PFSK-1 (cell line): ENCODE measurements at regions not wholly inside any gene's neighbourhood (a gene's known extent, or its start where the extent isn't known, plus 50 kb on each side); places are given as distances from the start of the nearest gene placed in this dataset.

Experiments used
- FOXP2 ChIP-seq: optimal IDR thresholded peaks from 2 replicates; pipeline ENCODE3; 2011; ENCODE audit warnings: borderline replicate concordance, control low read depth, inconsistent platforms; ENCODE audit not compliant: insufficient read depth; ENCODE audit errors: extremely low read length, extremely low read depth
- POLR2AphosphoS5 ChIP-seq: IDR thresholded peaks from 2 replicates; pipeline ENCODE4 v1.6.1; 2012; ENCODE audit warnings: low read depth, mild to moderate bottlenecking, control low read depth, low read length, moderate library complexity
- SIN3A ChIP-seq: IDR thresholded peaks from 2 replicates; pipeline ENCODE4 v1.6.1; 2012; ENCODE audit warnings: mild to moderate bottlenecking, low read length, moderate library complexity, borderline replicate concordance; ENCODE audit not compliant: insufficient read depth
- TAF1 ChIP-seq: IDR thresholded peaks from 2 replicates; pipeline ENCODE4 v1.6.1; 2012; ENCODE audit warnings: low read length, control low read depth, borderline replicate concordance; ENCODE audit not compliant: insufficient read depth
- TF ChIP-seq, protein P1 (sequence below), 2 experiments: IDR thresholded peaks; 2 replicates each; pipeline versions ENCODE4 v1.6.1 to v1.8.0; 2011 to 2012; ENCODE audit warnings: low read depth in 2 of 2, low read length in 2 of 2, control low read depth in 1 of 2, inconsistent platforms in 1 of 2, mild to moderate bottlenecking in 1 of 2, moderate library complexity in 1 of 2; ENCODE audit not compliant: insufficient read depth in 1 of 2

DNA sequence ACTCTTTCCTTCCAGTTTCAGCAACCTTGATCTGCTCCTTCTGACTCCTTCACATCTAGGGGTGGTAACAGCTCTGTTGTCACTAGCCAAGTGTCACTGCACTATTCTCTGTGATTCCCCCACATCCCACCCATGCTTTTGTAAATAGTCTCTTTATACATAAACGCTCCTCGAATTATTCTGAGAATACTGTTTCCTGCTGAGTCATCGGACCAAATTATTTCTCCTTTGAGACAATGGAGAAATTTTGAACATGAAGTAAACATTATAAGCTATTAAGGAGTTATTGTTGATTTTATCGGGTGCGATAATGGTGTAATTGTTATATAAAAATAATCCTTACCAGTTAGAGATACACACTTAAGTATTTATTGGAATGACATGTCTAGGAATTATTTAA lies 245.1 kb upstream of the RPS6KA3 start:
- TF ChIP-seq POLR2AphosphoS5 (no peak), TAF1 (no peak), SIN3A (no peak), FOXP2 (no peak)
- TF ChIP-seq, protein P1, sequence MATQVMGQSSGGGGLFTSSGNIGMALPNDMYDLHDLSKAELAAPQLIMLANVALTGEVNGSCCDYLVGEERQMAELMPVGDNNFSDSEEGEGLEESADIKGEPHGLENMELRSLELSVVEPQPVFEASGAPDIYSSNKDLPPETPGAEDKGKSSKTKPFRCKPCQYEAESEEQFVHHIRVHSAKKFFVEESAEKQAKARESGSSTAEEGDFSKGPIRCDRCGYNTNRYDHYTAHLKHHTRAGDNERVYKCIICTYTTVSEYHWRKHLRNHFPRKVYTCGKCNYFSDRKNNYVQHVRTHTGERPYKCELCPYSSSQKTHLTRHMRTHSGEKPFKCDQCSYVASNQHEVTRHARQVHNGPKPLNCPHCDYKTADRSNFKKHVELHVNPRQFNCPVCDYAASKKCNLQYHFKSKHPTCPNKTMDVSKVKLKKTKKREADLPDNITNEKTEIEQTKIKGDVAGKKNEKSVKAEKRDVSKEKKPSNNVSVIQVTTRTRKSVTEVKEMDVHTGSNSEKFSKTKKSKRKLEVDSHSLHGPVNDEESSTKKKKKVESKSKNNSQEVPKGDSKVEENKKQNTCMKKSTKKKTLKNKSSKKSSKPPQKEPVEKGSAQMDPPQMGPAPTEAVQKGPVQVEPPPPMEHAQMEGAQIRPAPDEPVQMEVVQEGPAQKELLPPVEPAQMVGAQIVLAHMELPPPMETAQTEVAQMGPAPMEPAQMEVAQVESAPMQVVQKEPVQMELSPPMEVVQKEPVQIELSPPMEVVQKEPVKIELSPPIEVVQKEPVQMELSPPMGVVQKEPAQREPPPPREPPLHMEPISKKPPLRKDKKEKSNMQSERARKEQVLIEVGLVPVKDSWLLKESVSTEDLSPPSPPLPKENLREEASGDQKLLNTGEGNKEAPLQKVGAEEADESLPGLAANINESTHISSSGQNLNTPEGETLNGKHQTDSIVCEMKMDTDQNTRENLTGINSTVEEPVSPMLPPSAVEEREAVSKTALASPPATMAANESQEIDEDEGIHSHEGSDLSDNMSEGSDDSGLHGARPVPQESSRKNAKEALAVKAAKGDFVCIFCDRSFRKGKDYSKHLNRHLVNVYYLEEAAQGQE (IDR thresholded peaks at IDR 0.05; ENCODE audit: insufficient read depth in 1 of 2, low read depth in 2 of 2, low read length in 2 of 2): no peak

DNA sequence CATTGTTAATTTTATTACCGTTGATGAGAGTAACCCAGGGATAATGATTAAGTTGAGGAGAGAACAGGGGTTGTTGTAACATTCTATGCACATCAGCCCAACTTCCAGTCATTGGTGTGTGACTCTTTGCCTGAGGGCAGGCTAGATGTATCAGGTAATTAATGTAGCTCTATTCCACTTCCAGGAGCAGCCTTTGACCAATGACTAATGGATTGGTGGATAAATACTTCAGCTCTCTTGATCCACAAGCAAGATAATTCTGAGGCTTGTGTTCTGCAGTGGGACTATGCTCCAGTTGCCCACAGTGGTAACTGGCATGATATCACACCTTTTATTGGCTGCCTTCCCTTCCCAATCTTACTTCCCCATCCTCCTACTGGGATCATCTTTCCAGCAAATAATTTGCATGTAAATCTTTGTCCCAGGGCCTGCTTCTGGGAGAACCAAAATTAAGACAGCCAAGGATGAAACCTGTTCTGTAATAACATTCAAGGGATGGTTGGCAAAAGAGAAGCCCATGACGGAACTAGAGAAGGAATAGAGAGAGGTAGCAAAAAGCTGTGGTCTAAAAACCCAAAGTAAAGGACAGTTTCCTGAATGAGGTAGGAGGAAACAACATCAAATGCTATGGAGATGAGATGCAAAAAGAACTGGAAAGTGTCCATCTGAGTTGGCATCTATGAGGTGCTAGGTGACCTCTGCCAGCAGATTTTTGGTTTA lies 241.4 kb upstream of the RPS6KA3 start:
- TF ChIP-seq, protein P1 (IDR thresholded peaks at IDR 0.05; ENCODE audit: insufficient read depth in 1 of 2, low read depth in 2 of 2, low read length in 2 of 2): no peak
- TF ChIP-seq FOXP2: no peak
- TF ChIP-seq SIN3A: no peak
- no peak for TF ChIP-seq POLR2AphosphoS5
- TF ChIP-seq TAF1: no peak

DNA sequence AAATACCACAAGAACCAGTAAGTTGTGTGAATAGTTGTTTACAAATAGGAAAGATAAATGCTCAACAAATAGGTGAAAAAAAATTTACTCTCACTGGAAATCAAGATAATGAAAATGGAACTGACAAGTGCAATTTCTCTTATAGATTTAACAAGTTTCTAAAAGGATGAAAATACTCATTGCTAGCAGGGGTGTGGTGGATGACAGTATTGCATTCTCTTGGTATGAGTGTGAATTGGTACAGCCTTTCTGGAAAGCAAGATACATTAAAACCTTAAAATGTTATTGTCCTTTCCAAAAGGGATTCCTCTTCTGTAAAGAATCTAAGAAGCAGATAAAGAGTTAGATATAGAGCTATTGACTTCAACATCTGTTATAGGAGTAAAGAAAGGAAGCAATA lies 240.0 kb upstream of the RPS6KA3 start:
- TF ChIP-seq POLR2AphosphoS5: no peak
- TF ChIP-seq SIN3A: no peak
- no peak for TF ChIP-seq FOXP2
- TF ChIP-seq, protein P1 (IDR thresholded peaks at IDR 0.05; ENCODE audit: insufficient read depth in 1 of 2, low read depth in 2 of 2, low read length in 2 of 2): no peak
- TF ChIP-seq TAF1: no peak

DNA sequence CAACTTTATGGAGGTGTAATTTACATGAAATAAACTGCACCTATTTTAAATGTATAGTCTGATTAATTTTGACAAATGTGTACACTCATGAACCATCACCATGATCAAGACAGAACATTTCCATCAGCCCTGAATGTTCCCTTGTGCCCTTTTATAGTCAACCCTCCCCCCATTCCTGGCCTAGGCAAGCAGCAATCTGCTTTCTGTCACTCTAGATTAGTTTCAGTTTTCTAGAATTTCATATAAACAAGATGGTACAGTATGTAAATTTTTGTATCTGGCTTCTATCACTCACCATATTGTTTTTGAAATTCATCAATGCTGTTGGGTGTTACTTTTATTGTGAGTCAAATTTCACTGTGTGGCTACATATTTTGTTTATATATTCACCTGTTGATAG lies 234.2 kb upstream of the RPS6KA3 start:
- no peak for TF ChIP-seq FOXP2
- TF ChIP-seq SIN3A: no peak
- TF ChIP-seq TAF1: no peak
- TF ChIP-seq, protein P1 (IDR thresholded peaks at IDR 0.05; ENCODE audit: insufficient read depth in 1 of 2, low read depth in 2 of 2, low read length in 2 of 2): no peak
- no peak for TF ChIP-seq POLR2AphosphoS5
